ENCODE measurements at regions not wholly inside any gene's neighbourhood (a gene's known extent, or its start where the extent isn't known, plus 50 kb on each side); places are given as distances from the start of the nearest gene placed in this dataset.

DNA sequence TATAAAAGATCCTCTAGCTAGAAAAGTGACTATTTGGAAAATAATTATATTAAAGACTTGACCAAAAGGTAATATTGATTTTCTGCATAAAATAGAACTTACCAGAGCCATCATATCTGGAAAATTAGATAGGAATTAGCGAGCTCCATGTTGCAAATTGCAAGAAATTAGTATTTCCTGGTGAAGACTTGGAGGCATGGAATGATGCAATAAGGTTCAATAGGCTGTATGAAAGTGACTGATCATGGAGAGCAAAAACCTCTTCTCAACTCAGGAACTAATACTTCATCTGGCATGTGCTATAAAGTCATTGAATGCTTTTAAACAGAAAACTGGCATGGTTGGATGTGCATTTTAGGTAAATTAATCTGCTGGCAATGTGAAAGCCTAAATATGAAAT lies 66.3 kb upstream of the UFM1 start:
- no peak for TF ChIP-seq POLR2A (IDR thresholded peaks at IDR 0.05)
- TF ChIP-seq, protein P1, sequence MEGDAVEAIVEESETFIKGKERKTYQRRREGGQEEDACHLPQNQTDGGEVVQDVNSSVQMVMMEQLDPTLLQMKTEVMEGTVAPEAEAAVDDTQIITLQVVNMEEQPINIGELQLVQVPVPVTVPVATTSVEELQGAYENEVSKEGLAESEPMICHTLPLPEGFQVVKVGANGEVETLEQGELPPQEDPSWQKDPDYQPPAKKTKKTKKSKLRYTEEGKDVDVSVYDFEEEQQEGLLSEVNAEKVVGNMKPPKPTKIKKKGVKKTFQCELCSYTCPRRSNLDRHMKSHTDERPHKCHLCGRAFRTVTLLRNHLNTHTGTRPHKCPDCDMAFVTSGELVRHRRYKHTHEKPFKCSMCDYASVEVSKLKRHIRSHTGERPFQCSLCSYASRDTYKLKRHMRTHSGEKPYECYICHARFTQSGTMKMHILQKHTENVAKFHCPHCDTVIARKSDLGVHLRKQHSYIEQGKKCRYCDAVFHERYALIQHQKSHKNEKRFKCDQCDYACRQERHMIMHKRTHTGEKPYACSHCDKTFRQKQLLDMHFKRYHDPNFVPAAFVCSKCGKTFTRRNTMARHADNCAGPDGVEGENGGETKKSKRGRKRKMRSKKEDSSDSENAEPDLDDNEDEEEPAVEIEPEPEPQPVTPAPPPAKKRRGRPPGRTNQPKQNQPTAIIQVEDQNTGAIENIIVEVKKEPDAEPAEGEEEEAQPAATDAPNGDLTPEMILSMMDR (IDR thresholded peaks at IDR 0.05) = no peak

Measured in uterus (tissue), 2 donors.